GM18861 (cell line): ENCODE measurements at regions not wholly inside any gene's neighbourhood (a gene's known extent, or its start where the extent isn't known, plus 50 kb on each side); places are given as distances from the start of the nearest gene placed in this dataset.

ENCODE experiments used
- ATAC-seq: cut with Tn5 transposase; IDR thresholded peaks from one replicate; pipeline ENCODE4 v1.9.1; 2021; ENCODE audit not compliant: unreplicated experiment

DNA sequence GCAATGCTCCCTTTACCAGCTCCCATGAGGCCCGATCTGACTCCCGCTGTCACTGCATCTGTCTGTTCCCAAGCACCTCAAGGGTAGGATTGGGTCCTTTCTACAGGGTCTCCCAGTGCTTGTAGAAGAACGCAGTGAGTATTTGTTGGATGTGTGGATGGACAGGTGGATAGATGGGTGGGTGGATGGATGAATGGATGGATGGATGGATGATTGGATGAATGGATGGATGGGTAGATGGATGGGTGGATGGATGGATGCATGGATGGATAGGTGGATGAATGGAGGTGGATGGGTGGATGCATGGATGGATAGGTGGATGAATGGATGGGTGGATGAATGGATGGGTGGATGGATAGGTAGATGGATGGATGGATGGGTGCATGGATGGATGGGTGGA is 91.6 kb downstream of the HS1BP3 start:
- ATAC-seq: no peak

DNA sequence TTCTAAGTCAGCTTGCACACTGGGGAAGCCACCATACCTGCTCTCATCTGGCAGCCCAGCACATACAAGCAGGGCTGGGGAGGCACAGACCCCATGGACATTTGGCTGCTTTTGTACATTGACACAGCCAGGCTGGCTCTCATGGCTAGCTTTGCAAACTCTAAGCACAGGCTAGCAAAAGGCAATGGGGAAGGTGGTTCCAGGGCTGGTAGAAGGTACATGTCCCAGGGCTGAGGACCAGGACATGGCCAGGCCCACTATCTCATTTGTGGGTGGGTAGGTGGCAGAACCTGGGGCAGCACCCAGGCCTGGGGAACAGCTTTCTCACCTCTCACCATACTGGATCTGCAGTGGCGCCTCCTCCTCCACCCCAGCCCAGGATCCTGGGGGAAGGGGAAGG is 90.9 kb downstream of the HS1BP3 start:
- ATAC-seq: no peak

DNA sequence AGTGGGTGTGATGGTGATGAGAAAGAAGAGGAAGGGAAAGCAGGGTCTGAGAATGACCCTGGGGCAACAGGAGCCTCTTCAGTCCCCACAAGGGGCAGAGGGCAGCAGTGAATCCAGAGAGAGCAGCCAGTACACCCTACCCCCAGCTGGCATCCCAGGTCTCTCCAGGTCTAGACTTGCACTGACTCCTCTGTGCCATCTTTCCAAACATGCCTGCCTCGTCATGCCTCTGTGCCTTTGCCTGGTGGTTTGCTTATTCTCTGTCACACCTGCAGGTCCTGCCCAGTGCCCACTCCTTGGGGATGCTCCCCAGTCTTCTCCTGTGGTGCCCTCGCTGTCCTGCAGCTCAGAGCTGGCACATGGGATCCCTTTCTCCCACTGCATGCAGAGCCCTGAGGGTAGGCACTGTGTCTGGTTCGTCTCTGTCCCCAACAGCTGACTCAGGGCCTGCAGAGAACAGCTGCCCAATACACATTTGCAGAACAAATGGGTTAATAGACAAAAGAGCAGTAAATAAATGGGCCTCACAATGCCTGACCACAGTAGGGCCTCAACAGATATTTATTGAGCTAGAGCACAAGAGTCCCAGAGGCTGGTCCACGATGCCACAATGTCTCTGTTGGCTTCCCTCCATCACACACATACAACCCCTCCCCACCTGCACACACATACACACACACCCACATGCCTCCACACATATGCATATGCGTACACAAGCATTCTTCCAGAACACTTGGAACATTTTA is 89.8 kb downstream of the HS1BP3 start:
- no peak for ATAC-seq

DNA sequence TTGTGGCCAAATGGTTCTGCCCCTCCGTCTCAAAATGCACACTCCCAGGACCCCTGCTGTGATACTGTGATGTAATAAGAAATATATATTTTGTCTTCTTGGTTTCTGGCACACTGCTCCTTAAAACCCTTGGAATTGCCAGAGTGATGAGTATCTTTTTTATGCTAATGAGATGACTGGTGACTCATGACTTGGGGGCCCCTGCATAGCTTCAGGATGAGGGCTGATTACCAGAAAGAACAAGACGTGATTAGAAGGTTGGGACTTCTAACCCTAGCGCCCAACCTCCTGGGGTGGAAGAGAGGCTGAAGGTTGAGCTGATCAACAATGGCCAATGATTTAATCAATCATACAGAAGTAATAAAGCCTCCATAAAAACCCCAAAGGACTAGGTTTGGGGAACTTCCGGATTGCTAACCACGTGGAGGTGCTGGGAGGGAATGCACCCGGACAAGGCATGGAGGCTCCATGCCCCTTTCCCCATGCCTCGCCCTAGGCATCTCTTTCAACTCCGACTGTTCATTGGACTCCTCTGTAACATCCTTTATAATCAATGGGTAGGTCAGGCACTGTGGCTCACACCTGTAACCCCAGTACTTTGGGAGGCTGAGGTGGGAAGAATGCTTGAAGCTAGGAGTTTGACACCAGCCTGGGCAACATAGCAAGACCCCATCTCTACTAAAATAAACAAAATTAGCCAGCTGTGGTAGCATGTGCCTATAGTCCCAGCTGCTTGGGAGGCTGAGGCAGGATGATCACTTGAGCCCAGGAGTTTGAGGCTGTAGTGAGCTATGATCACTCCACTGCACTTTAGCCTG is 89.1 kb downstream of the HS1BP3 start:
- no peak for ATAC-seq

DNA sequence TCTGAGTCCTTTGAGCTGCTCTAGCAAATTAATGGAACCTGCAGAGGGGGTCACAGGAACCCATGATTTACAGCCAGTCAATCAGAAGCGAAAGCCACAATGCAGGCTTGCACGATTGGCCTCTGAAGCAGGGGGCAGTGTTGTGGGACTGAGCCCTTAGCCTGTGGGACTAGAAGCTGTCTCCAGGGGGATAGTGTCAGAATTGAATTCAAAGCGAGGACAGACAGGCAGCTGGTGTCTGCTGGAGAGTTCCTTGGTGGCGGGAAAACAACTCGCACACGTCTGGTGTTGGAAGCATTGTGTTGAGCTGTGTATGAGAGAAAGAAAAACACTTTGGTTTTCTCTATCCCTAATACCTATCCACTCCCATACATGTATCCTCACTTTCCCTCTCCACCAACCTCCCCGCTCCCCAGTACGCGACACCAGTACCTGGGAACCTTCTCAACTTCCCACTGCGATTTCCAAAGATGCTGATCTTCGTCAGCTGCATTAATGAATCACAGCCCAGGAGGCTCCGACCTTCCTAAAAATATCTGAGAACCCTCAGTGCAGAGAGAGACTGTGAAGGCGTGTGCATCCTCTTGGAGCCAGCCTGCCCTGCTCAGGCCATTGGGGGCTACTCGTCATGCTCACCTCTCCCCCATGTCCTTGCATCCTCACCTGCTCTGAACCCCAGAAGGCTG is 88.2 kb downstream of the HS1BP3 start:
- no peak for ATAC-seq

DNA sequence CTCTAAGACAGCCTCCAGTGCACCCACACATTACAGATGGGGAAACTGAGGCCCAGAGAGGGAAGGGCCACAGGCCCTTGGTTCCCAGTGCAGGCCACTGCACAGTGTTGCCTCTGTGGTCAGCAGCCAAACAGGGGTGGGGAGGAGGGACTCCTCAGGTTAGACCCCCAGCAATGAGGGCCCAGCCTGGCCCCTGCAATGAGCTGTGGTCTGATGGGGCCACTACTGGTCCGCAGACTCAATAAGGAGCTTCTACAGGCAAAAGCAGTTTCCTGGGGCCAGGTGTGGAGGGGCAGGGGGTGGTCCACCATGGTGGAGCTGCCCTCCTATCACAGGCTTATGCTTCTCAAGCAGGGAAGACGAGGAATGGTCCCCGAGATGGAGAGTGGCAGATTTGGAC is 87.6 kb downstream of the HS1BP3 start:
- ATAC-seq: no peak

DNA sequence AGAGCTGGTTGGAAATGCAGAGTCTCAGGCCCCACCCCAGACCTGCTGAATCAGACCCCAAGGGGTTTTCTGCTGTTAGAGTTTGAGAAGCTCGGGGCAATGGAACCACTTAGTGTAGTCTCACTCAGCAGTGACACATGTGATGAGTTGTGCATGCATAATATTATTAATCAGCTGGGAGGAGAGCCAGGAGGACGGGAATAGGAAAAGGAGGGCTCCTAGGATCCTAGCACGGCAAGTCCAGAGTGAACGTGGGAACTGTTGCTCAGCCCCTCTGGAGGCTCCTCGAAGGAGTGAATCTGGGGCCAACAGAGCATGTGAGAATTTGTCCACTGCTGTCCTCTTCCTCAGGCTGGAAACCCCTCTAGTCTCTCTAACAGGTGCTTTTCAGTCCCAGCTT is 87.1 kb downstream of the HS1BP3 start:
- no peak for ATAC-seq

DNA sequence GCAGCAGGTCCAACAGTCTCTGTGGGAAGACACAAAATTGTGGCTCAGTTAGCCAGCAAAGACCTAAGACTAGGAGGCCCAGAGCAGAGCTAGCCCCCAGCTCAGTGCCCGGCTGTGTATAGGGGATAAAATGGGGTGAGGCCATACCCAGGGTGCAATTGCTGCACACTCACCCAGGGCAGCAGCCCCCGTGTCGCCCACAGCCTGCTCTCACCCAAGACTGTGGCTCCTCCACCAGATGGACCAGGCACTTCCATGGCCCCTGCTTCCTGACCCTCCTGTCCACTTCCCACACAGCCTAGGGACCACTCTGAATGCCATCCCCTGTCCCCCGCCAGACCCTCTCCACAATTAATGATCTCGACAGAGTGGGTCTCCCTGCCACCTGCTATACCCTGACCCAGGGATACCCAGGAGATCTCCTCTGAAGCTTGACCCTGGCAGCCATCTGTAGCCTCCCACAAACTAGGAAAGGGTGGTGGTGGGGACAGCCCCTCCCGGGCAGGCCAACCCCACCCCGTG is 85.7 kb downstream of the HS1BP3 start:
- no peak for ATAC-seq

DNA sequence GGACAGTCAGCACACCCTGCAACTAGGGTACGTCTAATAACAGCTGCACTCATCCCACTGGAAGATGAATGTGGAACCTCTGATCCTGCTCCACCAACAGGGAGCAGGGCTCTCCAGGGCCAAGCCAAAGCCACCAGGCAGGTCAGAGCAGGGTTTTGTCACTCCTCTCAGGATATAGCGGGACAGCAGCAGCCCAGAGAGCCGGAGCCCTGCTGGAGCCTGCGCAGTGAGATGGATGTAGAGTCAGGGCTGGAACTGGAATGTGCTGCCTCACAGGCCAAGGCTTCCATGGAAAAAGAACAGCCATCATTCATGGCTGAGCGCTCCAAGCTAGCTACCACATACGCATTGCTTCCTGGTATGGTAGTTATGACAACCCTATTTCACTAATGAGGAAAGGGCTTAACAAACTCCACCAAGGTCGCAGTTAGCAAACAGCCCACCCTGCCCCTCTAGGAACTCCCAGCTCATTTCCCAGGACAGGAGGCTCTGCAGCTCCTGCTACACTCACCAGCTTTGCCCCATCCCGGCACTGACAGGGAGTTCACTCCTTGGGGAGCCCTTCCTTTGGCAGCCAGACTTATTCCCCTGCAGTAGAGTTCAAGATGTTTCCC is 85.2 kb downstream of the HS1BP3 start:
- ATAC-seq: no peak

DNA sequence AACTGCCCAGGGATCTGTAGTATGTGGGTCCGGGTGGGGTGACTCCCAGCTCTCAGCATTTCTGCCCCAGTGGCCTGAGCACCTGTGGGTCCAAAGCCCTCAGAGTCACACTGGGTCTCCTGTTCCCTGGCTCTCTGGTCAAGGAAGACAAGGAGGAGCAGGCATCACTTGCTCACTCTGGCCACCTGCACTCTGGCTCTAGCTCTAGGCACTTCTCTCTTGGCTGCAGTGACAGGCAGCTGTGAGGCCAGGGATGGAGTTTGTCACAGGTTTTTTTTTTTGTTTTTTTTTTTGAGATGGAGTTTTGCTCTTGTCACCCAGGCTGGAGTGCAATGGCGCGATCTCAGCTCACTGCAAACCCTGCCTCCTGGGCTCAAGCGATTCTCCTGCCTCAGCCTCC is 84.6 kb downstream of the HS1BP3 start:
- no peak for ATAC-seq

DNA sequence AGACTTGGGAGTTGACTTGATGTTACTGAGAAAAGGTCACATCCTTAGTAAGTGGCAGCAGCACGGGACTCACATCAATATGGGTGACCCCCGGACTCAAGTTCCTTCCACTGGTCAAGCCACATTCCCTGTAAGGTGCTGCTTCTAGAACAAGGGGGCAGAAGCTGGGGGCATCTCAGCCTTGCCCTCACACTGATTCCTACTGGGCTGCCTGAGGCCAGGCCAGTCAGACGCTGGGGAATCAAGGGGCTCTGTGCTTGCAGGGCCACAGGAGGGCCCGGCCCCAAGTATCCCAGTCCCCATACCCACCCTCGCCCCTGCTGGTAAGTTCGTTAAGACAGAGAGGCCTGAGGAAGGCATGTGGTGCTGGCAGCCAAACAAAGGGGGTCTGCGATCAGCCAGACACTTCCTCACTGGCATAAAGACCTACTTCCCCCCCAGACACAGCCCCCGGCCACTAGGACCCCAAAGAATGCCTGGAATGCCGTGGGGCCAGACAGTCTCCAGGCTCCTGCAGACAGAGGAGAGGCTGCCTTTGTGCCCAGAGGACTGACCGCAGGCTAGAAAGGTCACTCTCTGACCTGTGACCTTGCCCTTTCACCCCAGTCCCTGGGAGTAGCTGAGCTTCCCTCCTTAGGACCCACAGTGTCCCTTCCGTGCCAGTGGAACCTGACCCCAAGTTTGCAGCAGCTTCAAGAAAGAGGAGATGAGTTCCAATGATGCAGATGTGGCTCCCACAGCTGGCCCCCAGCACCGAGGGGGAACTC is 83.6 kb downstream of the HS1BP3 start:
- ATAC-seq: no peak
